SK-N-SH (cell line): ENCODE measurements at regions not wholly inside any gene's neighbourhood (a gene's known extent, or its start where the extent isn't known, plus 50 kb on each side); places are given as distances from the start of the nearest gene placed in this dataset.

Source experiments
- CTCF ChIA-PET: fragments of 300-600, 350-600 bp; formaldehyde crosslinking; extraction: SDS; loops from one replicate; lab custom pipeline; 2021; lab: Yijun Ruan, JAX
- POLR2A ChIA-PET: fragments of 350-600 bp; sonication (Branson Sonifier 250); formaldehyde crosslinking; extraction: SDS; loops from one replicate; lab custom pipeline; 2020; ENCODE audit warnings: antibody characterized with exemption, inconsistent platforms; lab: Yijun Ruan, JAX
- DNase-seq: peaks from one replicate; pipeline ENCODE4 v3.0.0; 2012
- H2AFZ ChIP-seq: fragments of 200-600 bp; sonication (generic); 2 replicates; pipeline ENCODE4 v1.8.1; 2016; ENCODE audit warnings: antibody characterized with exemption, mild to moderate bottlenecking, low read depth
- H3F3A ChIP-seq: fragments of 200-600 bp; sonication (generic); replicated peaks from 2 replicates; pipeline ENCODE3; 2016; ENCODE audit warnings: antibody characterized with exemption, mild to moderate bottlenecking; ENCODE audit not compliant: insufficient read depth
- H3K27ac ChIP-seq, 2 experiments: fragments of 200-500 bp in 1 of 2; fragments of 200-600 bp in 1 of 2; sonication (Bioruptor generic) in 1 of 2; sonication (generic), shearing (Covaris generic) in 1 of 2; 2 replicates each; pipeline versions ENCODE4 v1.5.1 to v1.6.1; 2014 to 2016; ENCODE audit warnings: low read depth in 2 of 2, inconsistent platforms in 1 of 2, low read length in 1 of 2, mild to moderate bottlenecking in 1 of 2, mixed read lengths in 1 of 2
- H3K27me3 ChIP-seq: fragments of 200-600 bp; sonication (generic), shearing (Covaris generic); 2 replicates; pipeline ENCODE4 v1.6.1; 2016; ENCODE audit warnings: mixed run types; ENCODE audit not compliant: insufficient read depth
- H3K36me3 ChIP-seq, 2 experiments: fragments of 200-500 bp in 1 of 2; fragments of 200-600 bp in 1 of 2; sonication (Bioruptor generic) in 1 of 2; sonication (generic) in 1 of 2; replicated peaks in 1 of 2; 2 replicates each; pipeline versions ENCODE3 to v1.5.1; 2014 to 2016; ENCODE audit warnings: low read length in 1 of 2, mild to moderate bottlenecking in 1 of 2; ENCODE audit not compliant: insufficient read depth in 2 of 2, control insufficient read depth in 1 of 2
- H3K4me1 ChIP-seq, 2 experiments: fragments of 200-500 bp in 1 of 2; fragments of 200-600 bp in 1 of 2; sonication (Bioruptor generic) in 1 of 2; sonication (generic), shearing (Covaris generic) in 1 of 2; 2 replicates each; pipeline versions ENCODE4 v1.5.1 to v1.6.1; 2014 to 2016; ENCODE audit warnings: low read depth in 1 of 2, low read length in 1 of 2, mixed run types in 1 of 2; ENCODE audit not compliant: insufficient read depth in 2 of 2, control insufficient read depth in 1 of 2
- H3K4me2 ChIP-seq: fragments of 200-600 bp; sonication (generic), shearing (Covaris generic); 2 replicates; pipeline ENCODE4 v1.6.1; 2017; ENCODE audit warnings: mixed run types
- H3K4me3 ChIP-seq, 2 experiments: fragments of 200-500 bp in 1 of 2; fragments of 200-600 bp in 1 of 2; sonication (Bioruptor generic) in 1 of 2; sonication (generic), shearing (Covaris generic) in 1 of 2; 2 replicates each; pipeline versions ENCODE4 v1.5.1 to v1.8.1; 2014 to 2016; ENCODE audit warnings: low read depth in 2 of 2, inconsistent platforms in 1 of 2, low read length in 1 of 2, mild to moderate bottlenecking in 1 of 2, mixed read lengths in 1 of 2, moderate library complexity in 1 of 2
- H3K79me2 ChIP-seq: fragments of 200-600 bp; sonication (generic); 2 replicates; pipeline ENCODE4 v1.8.1; 2017; ENCODE audit warnings: mild to moderate bottlenecking; ENCODE audit not compliant: insufficient read depth
- H3K9ac ChIP-seq: fragments of 200-600 bp; sonication (generic); 2 replicates; pipeline ENCODE4 v1.6.1; 2017; ENCODE audit warnings: mixed run types
- H3K9me2 ChIP-seq: fragments of 200-600 bp; sonication (generic); 2 replicates; pipeline ENCODE4 v1.6.1; 2017; ENCODE audit warnings: mixed run types
- H3K9me3 ChIP-seq: fragments of 200-600 bp; sonication (generic); 2 replicates; pipeline ENCODE4 v1.6.1; 2017; ENCODE audit warnings: mixed run types, mild to moderate bottlenecking, moderate library complexity
- H4K20me1 ChIP-seq: fragments of 200-600 bp; sonication (generic); 2 replicates; pipeline ENCODE4 v1.6.1; 2017; ENCODE audit warnings: mild to moderate bottlenecking, mixed run types; ENCODE audit not compliant: insufficient read depth
- CHD2 ChIP-seq: fragments of 150-350 bp; IDR thresholded peaks from 2 replicates; pipeline ENCODE4 v1.6.1; 2018; ENCODE audit warnings: low read length; ENCODE audit not compliant: partially characterized antibody
- ELF1 ChIP-seq: IDR thresholded peaks from 2 replicates; pipeline ENCODE4 v1.4.0; 2012
- EP300 ChIP-seq, 2 experiments: IDR thresholded peaks; 2 replicates each; pipeline versions ENCODE4 v1.4.0 to v1.6.1; 2012; ENCODE audit warnings: borderline replicate concordance in 1 of 2, low read depth in 1 of 2, low read length in 1 of 2
- EZH2phosphoT487 ChIP-seq: fragments of 200-600 bp; sonication (generic); IDR thresholded peaks from 2 replicates; pipeline ENCODE4 v1.6.1; 2017; ENCODE audit warnings: low read depth, mixed run types, mild to moderate bottlenecking, antibody characterized with exemption, moderate library complexity, borderline replicate concordance
- GABPA ChIP-seq: IDR thresholded peaks from 2 replicates; pipeline ENCODE4 v1.4.0; 2012; ENCODE audit warnings: low read depth, mild to moderate bottlenecking
- JUND ChIP-seq: IDR thresholded peaks from 2 replicates; pipeline ENCODE4 v1.4.0; 2012
- PBX3 ChIP-seq: IDR thresholded peaks from 2 replicates; pipeline ENCODE4; 2012
- RAD21 ChIP-seq: IDR thresholded peaks from 2 replicates; pipeline ENCODE4 v1.6.1; 2012; ENCODE audit warnings: mild to moderate bottlenecking, low read length
- SIN3A ChIP-seq: IDR thresholded peaks from 2 replicates; pipeline ENCODE4 v1.6.1; 2012; ENCODE audit warnings: low read depth, mild to moderate bottlenecking, low read length, moderate library complexity, borderline replicate concordance
- SMC3 ChIP-seq: IDR thresholded peaks from 2 replicates; pipeline ENCODE4 v1.6.1; 2012; ENCODE audit warnings: low read depth, low read length, improper control_type of control experiment
- TCF12 ChIP-seq: IDR thresholded peaks from 2 replicates; pipeline ENCODE4 v1.4.0; 2012
- TEAD4 ChIP-seq: IDR thresholded peaks from 2 replicates; pipeline ENCODE4 v1.4.0; 2012; ENCODE audit warnings: mild to moderate bottlenecking, borderline replicate concordance; ENCODE audit not compliant: insufficient read depth
- USF1 ChIP-seq: IDR thresholded peaks from 2 replicates; pipeline ENCODE4 v1.4.0; 2012; ENCODE audit warnings: low read depth, borderline replicate concordance
- ZBTB33 ChIP-seq: IDR thresholded peaks from 2 replicates; pipeline ENCODE4 v1.4.0; 2012; ENCODE audit warnings: low read depth, borderline replicate concordance
- WGBS: methylation state at CpG from one replicate; pipeline ENCODE4 v1.1.6; 2017; ENCODE audit warnings: low lambda C conversion rate; 5-methylcytosine and 5-hydroxymethylcytosine counted together
- TF ChIP-seq, protein P1 (sequence below): IDR thresholded peaks from 2 replicates; pipeline ENCODE4 v1.4.0; 2012; ENCODE audit warnings: low read depth

DNA sequence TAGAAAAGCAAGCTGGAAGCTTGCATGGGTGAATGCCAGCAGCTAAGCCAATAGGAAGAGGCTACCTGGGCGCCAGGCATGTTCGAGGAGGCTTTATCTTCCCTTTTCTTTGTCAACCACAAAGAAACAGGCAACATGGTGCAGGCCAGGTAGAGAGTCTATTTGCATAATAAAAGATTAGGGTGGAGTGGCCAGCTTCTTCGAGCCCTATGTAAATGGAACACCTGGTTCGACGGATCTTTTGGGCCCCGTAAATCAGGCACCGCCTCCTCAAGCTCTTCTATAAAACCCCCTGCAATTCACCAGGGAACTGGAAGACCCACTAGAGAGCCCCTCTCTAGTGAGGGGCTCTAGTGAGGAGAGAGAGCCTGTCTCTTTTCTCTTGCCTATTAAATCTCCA is 1106.2 kb upstream of the CELF2 start:
- Histone ChIP-seq H3K4me2 (no peak overlapping the region), H3K9ac (no peak overlapping the region), H3K9me3 (peaks cover 8% of the 10 kb centered on the region; the same call in 1 of the 2 replicates), H3K27ac (no peak overlapping the region), H3K4me1 (no peaks in the 10 kb centered on the region), H3K4me3 (no peak overlapping the region), H3K36me3 (no peaks in the 10 kb centered on the region), H3K79me2 (no peaks in the 10 kb centered on the region), H3F3A (no peaks in the 10 kb centered on the region), H3K27me3 (no peaks in the 10 kb centered on the region), H4K20me1 (no peaks in the 10 kb centered on the region), H2AFZ (no peak overlapping the region), H3K9me2 (no peaks in the 10 kb centered on the region)
- CTCF ChIA-PET = no interaction called here
- POLR2A ChIA-PET = no interaction called here
- TF ChIP-seq JUND (no peak), SIN3A (no peak), TCF12 (no peak), USF1 (no peak), EP300 (IDR thresholded peaks at IDR 0.05; ENCODE audit: borderline replicate concordance in 1 of 2, low read depth in 1 of 2, low read length in 1 of 2) (no peak), TEAD4 (no peak), SMC3 (no peak), ELF1 (no peak), EZH2phosphoT487 (no peak), ZBTB33 (no peak), RAD21 (no peak), GABPA (no peak), PBX3 (no peak), CHD2 (no peak)
- TF ChIP-seq, protein P1, sequence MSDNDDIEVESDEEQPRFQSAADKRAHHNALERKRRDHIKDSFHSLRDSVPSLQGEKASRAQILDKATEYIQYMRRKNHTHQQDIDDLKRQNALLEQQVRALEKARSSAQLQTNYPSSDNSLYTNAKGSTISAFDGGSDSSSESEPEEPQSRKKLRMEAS = no peak
- DNase-seq = no peak
- whole genome bisulfite sequencing = 28% methylated on average over 5 of the region's 7 CpGs
